Islet precursor cell (in vitro differentiated cells): ENCODE measurements at regions not wholly inside any gene's neighbourhood (a gene's known extent, or its start where the extent isn't known, plus 50 kb on each side); places are given as distances from the start of the nearest gene placed in this dataset.
"Not testable (repeated sequence)": the region's sequence is repeated elsewhere in the genome, so short reads cannot be mapped to it uniquely, and the experiment has no call there.

Experiments used
- DNase-seq: peaks from one replicate; pipeline ENCODE4 v3.0.0-alpha.2; 2018

DNA sequence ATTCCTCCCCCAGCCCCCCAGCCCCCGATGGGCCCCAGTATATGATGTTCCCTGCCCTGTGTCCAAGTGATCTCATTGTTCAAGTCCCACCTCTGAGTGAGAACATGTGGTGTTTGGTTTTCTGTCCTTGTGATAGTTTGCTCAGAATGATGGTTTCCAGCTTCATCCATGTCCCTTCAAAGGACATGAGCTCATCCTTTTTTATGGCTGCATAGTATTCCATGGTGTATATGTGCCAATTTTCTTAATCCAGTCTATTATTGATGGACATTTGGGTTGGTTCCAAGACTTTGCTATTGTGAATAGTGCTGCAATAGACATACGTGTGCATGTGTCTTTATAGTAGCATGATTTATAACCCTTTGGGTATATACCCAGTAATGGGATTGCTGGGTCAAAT is 495.3 kb downstream of the OMA1 start:
- DNase-seq: not testable (repeated sequence)

DNA sequence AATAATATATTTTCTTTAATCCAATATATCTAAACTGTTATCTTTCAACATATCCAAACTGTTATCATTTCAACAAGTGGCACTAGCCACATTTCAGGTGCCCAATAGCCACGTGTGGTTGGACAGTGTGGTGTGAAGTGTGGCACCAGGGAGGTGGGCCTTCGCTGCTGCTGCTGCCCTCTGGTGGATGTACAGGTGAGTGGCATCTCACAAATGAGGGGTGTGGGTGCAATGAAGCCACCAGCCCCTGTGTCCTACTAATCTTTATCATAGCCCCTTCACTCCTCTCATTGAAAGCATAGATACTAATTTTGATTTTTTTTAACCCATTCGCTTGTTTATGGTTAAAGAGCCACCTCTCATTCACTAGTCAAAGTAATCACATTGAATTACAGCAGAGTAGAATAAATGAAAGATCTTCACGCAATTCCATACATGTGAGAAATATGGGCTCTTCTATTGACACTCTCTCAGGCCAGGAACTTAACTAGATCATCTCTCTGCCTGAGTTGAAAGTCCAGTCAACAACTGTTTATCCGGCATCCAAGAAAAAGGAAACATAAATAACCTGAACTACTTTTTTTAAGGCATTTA is 499.2 kb downstream of the OMA1 start:
- no peak for DNase-seq

DNA sequence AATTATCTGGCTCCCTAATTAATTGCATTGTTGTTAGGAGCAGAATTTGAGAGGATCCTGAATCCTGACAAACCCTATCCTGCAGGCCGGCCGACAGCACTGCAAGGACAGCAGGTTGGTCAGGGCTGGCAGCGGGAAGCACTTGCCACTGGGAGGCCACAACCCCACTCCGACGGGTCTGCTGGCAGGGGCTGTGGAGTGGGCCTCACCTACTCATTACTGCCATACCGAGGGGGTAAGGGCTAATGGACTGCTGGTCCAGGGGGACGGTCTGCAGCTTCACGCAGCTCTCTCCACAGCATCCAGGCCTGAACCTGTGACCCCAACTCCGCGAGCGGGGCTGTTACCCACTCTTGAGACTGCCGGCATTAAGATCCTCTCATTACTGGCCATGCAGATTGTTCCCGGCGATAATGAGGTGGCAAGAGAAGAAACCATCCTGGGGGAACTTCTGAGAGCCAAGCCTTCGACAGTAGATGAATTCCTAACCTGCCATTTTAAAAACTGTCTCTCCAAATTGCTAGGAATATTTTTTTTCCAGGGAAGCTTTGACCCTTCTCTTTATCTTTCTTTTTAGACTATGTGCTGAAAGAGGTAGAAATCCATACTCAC is 501.3 kb downstream of the OMA1 start:
- DNase-seq: no peak

DNA sequence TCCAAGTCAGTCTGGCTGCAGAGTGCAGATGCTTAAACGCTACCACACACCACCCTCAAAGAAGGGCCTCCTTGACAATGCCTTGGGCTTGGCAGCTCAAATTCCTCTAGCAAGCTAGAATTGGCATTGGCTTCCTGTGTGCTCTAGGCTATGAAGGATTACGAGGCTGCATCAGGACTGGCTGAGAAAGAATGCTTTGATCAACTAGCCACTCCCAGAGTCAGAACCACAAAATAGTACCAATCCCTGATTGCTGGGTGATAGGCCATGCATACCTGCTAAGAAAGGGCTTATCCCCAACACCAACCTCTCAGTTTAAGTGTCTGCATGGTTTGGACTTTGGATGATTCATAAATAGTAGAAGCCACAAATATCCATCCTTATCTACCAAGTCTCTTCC is 504.9 kb downstream of the OMA1 start:
- DNase-seq: peak; percentile 96

DNA sequence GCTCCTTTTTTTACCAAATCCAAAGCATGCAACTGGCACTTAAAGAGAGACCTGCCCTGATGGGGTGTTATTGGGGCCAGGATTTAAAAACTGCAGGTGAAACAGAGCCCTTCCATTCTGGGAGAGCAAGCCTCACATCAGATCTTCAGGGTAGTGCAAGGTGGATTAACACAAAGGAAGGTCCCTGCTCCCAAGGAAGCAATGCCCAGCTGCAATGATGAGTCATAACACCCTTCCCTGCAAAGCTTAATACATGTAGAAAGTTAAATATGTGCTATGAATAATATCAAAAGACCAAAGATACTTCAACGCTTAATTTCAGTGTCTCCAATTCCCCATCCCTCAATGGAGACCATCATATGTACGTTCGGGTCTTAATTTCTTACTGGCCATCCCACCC is 508.0 kb downstream of the OMA1 start:
- no peak for DNase-seq

DNA sequence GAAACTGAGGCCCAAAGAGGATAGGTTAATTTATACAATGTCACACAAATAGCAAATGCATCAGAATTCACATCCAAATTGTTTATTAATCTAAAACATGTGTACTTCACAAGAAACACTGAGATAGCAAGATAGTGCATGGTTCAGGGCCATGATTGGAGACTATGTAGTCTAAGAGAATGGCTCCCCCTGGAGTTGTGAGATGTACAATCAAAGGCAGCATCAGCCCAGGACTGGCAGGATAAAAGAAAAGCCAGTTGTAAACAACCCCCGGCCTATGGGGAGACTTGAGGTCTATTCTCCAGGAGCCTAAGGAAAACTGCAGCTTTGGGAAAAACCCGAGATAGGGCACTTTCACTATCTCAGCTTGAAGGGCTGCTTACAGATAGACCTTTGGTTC is 511.0 kb downstream of the OMA1 start:
- DNase-seq: no peak

DNA sequence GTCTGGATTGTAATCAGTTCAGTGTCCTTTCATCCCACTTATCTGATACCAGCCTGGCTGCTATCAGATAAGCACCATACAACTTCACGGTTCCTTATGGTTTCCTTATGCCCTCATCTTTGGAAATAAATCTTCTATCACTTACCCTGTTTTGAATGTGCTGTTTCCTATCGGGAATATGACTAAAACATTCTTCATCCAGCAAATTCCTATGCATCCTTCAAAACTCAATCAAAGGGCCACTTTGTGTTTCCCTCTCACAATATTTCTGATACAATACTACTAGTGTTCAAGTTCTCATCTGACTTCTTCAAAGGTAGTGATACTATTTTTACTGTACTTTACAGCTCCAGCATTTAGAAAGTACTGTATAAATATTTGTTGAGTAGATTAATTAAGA is 513.2 kb downstream of the OMA1 start:
- DNase-seq: no peak

DNA sequence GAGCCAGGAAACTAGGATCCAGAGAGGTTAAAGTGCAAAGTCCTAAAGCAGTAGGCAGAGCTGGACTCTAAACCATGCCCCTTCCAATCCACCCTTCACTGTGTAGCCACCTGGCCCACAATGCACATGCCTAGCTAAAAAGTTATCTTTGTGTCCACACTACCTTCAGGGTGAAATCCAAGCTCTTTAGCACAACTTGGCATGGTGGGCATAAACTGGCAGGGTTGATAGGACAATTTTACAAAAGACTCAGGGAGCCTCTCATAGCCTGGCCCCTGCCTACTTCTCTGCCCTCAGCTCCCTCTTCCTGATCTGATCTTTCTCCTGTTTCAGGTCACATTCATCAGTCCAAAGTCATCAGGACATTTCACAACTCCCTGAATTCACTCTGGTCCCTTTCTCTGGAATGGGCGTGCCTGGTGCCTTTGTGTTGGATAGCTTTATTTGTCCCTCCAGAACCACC is 513.9 kb downstream of the OMA1 start:
- no peak for DNase-seq

DNA sequence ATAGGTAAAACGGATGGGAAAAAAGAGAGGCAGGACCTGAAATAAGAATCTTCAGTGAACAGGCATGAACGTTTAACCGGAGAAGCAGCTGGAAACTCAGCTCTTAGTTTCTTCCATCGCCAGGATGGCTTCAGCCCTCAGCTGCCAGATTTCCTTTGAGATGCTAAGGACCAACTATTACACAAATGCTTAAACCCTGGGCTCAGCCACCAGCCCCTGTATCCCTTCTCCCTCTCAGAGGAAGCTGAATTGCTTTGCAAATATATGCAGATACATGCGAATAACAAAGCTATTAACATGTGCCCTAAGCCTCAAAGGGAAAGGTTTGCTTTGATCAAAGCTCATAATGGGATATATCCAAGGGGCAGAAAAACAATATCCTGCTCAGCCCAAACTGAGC is 515.1 kb downstream of the OMA1 start:
- no peak for DNase-seq

DNA sequence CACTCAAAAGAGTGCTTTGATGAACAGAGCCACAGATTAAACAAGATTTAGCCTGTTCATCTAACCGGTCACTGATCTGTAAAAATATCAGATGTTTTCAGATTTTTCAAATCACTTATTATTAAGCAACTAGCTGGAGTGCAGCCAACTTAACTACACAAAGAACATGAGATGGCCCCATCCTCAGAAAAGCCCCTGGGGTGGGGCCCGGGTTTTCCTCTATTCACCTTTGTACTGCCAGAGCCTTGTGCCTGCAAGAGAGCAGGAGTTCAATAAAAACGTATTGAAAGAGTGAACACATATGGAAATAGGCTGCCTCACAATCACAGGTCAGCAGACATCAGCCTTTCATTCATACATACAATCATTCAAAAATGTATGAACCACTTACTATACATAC is 516.1 kb downstream of the OMA1 start:
- DNase-seq: no peak

DNA sequence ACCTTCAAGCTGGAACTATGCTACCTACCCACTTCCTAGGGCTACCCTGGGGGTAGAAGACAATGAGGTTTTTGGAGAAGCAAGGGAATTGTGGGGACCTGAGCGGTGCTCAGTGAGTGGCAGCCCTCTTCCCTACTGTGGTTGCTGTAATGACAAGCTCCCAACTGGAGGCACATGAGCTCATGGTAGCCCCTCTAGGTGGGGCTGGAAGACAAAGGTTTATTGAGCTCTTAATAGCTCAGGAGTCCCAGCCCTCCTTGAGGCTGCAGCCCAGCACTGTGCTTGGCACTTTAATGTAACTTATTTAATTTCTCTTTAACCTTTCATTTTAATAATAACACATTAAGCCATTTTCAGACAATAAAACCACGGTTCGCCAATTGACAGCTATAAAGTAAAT is 528.9 kb downstream of the OMA1 start:
- DNase-seq: no peak

DNA sequence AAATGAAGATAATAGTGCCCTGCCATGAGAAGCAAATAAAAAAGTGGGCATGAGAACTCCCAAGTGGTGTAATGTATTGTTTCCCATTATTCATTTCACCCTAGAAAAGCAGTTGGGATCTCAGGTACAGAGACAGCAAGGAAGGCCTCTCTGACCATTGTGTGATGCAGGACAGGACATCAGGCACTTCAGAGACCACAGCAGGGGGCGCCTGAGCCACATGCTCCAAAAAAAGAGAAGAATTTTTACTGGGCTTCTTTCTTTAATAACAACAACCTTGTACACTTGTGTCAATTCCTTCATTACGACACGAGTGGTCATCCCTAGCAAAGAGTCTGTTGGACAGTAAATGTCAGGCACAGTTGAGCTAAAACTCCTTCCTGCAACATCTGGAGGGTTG is 533.3 kb downstream of the OMA1 start:
- no peak for DNase-seq

DNA sequence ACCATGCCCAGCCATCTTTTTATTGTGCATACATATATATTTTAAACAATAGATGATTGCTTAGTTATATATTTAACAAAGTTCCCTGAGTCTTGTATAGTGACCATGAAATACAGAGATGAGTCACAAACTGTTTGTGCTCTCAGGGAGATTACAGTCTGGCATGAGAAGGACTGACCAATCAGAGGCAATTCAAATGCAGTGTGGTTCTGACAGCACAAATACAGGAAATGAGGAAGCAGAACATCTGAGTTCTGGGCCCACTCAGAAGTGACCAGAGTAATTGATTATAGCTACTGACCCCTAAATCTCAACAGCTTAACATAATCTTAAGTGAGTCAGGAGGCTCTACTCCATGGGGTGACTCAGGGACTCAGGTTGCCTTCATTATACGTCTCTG is 534.5 kb downstream of the OMA1 start:
- DNase-seq: no peak

DNA sequence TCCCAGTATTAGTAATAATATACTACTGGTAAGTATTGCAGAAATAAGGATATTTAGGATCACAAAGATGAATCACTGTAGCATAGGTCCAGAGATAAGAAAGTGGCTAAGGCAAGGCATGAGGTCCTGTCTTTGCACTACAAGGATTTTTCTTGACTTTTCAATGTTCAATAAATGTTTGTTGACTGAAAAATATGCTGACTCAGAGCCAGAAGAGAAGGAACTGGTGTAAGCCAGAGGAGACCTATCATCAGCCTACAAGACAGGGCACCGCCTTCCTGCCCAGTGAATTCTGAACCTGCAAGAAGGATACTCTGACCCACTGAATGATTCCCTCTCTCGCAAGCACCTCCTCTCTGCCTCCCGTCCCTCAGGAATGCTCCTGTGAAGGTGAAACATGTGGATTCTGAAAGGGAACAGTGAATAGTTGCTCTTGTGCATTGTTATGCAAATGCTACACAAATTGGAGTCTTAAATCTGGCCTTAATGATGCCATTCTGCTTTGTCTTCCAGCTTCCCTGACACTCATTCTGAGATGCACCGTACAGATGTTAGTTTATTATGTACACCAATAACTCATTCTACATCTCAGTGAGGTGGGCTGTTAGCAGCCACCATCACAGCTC is 540.0 kb downstream of the OMA1 start:
- peak; percentile 67 for DNase-seq

DNA sequence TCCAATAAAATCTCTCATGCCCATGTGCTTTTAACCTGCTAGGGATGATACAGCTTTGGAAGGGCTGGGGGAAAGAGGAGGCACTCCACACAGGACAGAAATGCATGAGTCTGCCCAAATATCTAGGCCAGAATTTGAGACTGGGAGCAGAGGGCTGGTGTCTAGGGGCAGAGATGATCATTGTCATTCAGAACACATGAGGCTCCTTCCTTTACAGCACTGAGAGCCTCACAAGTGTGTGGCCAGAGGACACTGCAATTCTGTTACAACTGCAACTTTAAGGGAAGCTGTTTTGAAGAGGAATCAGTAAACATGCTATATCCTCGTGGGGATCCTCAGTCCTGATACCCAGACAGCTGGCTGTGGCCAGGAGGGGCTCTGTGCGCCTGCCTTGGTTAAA is 541.3 kb downstream of the OMA1 start:
- no peak for DNase-seq

DNA sequence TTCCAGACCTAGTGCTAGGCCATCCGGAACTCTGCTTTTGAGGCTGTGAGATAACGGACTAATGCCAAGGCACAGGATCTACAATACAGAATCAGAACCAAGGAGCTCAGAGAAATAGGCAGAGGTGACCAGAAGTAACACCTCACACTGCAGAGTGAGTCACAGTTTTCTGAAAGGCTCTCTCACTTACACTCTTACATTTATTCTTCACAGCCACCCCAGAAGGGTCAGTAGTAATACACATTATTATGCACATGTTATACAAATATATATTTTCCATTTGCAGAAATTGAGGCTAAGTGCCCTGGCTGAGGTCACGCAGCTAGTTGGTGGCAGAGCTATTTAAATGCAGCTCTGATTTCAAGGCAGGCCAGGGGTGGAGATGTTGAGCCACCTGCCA is 542.5 kb downstream of the OMA1 start:
- no peak for DNase-seq

DNA sequence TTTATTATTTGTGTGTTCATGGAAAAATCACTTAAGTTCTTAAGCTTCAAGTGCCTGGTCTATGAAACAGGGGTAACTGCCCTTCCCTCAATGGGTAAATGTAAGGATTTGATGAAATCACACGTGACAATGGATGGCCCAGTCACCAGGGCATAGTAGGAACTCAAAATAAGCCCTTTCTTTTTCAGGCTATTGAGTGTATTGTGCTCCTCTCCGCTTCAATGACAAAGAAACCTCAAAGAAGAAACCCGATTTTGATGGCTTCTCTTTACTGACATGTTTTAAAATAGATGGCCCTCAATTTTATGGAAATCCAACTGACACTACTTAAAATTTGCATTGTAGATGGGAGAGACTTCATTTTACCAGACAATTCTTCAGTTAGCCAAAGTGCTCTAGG is 543.5 kb downstream of the OMA1 start:
- no peak for DNase-seq

DNA sequence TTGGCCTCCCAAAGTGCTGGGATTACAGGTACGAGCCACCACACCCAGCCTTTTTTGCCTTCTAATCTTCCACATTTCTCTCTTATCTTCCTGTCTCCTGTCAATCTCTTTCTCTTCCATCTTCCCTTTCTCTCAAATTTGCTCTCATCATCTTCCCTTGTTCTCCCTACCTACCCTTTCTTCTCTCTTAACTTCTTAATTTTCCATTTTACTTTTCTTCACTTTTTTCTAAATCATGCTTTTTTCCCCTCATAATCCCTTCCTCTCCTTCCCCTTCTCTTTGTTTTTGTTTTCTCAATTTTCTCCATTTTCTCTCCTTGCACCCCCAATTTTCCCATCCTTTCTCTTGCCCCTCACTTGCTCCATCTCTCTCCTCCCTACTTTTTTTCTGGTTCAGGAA is 545.7 kb downstream of the OMA1 start:
- no peak for DNase-seq

DNA sequence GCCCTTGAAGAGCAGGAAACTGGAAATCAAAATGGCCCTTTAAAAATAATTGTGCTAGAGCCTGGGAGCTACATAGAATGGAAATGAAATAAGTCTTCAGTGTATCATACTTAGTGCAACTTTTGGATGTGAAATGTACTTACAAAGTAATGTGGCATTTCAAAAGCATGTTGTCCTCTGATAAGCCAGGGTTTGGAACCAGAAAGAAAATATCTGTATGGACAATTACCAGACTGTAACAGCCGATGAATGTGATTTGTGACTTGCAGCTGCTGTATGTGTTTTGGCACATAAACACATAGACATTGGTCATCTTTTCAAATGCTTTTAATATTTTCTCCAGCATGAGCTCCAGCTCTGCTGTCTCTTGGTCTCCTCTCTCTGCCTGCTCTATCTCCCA is 546.4 kb downstream of the OMA1 start:
- no peak for DNase-seq

DNA sequence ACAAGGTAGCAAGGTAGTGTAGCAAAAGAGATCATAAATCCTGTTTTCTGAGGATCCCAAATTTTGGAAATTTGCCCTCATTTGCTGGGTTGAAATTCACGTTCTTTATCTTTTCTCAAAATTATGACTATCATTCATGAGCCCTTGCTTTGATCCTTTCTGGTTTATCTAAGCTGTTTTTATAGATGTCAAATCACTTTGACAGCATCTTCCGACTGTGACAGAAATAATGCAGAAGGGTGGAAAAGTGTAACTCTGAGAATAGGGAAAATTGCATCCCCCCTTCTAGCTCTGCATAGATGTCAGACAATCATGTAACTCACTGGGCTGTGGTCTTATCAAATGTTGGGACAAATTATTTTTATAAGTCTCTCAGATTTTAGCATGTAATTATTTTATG is 550.1 kb downstream of the OMA1 start:
- no peak for DNase-seq

DNA sequence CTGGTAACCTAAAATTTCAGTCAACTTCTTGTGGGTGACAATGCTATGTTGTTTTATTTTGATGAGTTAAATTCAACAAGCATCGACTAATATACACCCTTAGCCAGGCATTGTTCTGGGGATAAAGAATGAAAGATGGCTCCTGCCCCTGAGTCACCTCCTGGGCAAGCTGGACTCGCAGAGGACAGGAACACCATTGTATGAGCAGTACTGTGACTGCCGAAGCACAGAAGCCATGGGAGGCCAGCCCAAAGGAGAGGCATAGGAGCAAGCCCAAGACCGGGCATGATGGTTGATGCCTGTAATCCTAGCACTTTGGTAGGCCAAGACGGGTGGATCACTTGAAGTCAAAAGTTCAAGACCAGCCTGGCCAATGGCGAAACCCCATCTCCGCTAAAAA is 555.2 kb downstream of the OMA1 start:
- DNase-seq: no peak

DNA sequence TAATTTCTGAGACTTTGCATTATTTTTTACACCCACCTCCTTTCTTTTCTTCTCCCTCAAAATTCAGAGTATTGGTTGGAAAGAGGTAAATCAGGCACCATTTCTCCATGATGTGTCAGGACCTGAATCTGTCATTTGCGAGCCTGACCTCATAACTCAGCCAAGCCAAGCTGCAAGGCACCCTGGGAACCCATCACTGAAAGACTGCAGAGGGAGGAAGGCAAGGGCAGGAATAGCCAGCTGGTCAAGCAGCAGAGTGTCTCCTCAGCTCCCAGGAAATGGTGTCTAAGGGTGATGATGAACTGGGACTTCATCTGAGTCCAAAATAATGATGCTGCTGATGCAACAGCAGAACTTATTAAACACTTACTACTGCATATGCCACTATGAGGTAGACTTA is 556.6 kb downstream of the OMA1 start:
- DNase-seq: no peak

DNA sequence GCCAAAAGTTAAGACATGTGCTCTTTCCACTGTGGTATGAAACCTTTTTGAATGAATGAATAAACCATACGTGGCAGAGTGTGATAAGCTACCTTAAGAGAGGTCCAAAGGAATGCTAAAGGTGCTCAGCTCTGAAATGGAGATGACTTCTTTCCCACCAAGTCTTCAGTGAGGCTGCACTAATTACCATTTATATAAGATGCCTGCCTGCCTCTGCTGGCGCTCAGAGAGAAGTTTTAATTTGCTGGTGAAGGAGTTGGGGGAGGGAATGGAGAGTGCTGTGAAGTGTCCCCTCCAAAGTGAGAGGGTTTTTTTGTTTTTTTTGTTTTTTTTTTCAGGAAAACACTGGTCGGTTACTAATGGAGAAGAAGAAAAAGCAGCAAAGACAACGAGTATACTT is 559.0 kb downstream of the OMA1 start:
- DNase-seq: no peak

DNA sequence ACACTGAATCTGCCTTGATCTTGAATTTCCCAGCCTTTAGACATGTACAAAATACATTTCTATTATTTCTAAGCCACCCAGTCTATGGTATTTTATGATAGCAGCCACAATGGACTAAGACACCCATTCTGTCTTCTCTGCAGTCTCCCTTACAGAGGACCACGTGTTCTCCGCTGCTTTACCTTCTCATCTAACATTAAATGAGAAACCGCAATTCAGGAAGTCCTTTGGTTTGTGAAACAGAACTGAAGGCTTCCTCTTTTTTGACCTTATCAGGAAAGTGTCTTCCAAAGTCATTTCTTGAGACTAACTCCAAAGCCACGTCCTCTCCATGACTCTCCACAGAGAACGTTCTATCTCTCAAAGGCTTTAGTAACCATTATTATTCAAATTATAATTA is 560.1 kb downstream of the OMA1 start:
- no peak for DNase-seq

DNA sequence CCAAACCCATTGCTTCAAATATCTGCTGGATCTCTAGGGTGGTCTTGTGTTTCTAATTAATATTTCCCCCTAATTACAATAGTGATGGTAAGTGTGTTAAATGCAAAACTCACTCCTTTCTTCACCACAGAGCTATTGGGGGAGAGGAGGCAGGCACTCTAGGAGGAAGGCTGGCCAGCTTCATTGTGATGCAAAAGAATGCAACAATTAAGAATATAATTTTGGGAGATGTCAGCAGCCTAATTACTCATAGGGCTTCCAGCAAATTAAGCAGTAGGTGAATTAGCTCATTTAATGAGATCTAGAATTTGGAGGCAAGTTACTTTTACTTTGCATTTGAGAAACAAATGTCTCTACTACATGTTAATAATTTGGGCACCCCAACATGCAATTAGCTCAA is 560.4 kb upstream of the DAB1 start:
- no peak for DNase-seq
